K562 (cell line): ENCODE measurements at regions not wholly inside any gene's neighbourhood (a gene's known extent, or its start where the extent isn't known, plus 50 kb on each side); places are given as distances from the start of the nearest gene placed in this dataset.

Source experiments
- ATAC-seq: fragments of 200-7000 bp; cut with Tn5 transposase; 3 replicates; pipeline ENCODE4 v1.9.1; 2020; ENCODE audit warnings: moderate library complexity
- BruUV-seq: library from RNA; stranded (reverse); fragments of 400-500 nt; replicated peaks from 2 replicates; lab custom pipeline; 2021; lab: Mats Ljungman, UMichigan
- CTCF ChIA-PET: fragments of 300-600 bp; formaldehyde crosslinking; extraction: SDS; loops from one replicate; lab custom pipeline; 2021; ENCODE audit warnings: low intra/inter-chr PET ratio; lab: Yijun Ruan, JAX
- POLR2A ChIA-PET: fragments of 300-600, 350-650 bp; sonication (Branson Sonifier 250); formaldehyde crosslinking; extraction: SDS; loops from one replicate; lab custom pipeline; 2021; ENCODE audit warnings: antibody characterized with exemption, inconsistent platforms; lab: Yijun Ruan, JAX
- DNase-seq, 4 experiments: peaks; one replicate each; pipeline versions ENCODE4 v3.0.0 to v3.0.0-alpha.2; 2011 to 2018; ENCODE audit warnings: low spot score in 3 of 4, mixed read lengths in 3 of 4; ENCODE audit errors: extremely low read depth in 1 of 4
- FAIRE-seq: peaks from 2 replicates; lab custom pipeline; 2011; peaks lifted over from hg19 to GRCh38; lab: Jason Lieb, UNC
- H2AFZ ChIP-seq: 2 replicates; pipeline ENCODE4 v1.6.0; 2011; ENCODE audit warnings: low read depth, low read length, control low read depth, inconsistent platforms
- H3K27ac ChIP-seq: fragments of 200-600 bp; 3 replicates; pipeline ENCODE4 v1.8.0; 2011; ENCODE audit warnings: low read depth, mild to moderate bottlenecking, control low read depth, inconsistent platforms, low read length, moderate library complexity, mixed read lengths; ENCODE audit errors: extremely low read depth
- H3K27me3 ChIP-seq, 2 experiments: fragments of 300-600 bp in 1 of 2; 2 replicates in 1 of 2; 3 replicates in 1 of 2; pipeline versions ENCODE4 v1.6.0 to v1.8.0; 2011; ENCODE audit warnings: inconsistent platforms in 2 of 2, low read length in 2 of 2, mild to moderate bottlenecking in 1 of 2, mixed read lengths in 1 of 2, moderate library complexity in 1 of 2; ENCODE audit not compliant: control insufficient read depth in 2 of 2, insufficient read depth in 2 of 2
- H3K36me3 ChIP-seq: fragments of 300-600 bp; 3 replicates; pipeline ENCODE4 v1.8.0; 2011; ENCODE audit warnings: mild to moderate bottlenecking, low read length, inconsistent platforms; ENCODE audit not compliant: control insufficient read depth, insufficient read depth
- H3K4me1 ChIP-seq, 2 experiments: fragments of 200-600 bp in 1 of 2; replicated peaks in 1 of 2; 2 replicates in 1 of 2; 3 replicates in 1 of 2; pipeline versions ENCODE4 v1.5.1 to v1.8.0; 2011; ENCODE audit warnings: inconsistent platforms in 2 of 2, low read length in 2 of 2, mild to moderate bottlenecking in 1 of 2, mixed read lengths in 1 of 2, moderate library complexity in 1 of 2; ENCODE audit not compliant: control insufficient read depth in 2 of 2, insufficient read depth in 2 of 2
- H3K4me2 ChIP-seq: 2 replicates; pipeline ENCODE4 v1.6.1; 2011; ENCODE audit warnings: low read length, control low read depth, inconsistent platforms, mixed read lengths; ENCODE audit not compliant: insufficient read depth
- H3K4me3 ChIP-seq: fragments of 200-600 bp; sonication (generic), shearing (Covaris generic); 2 replicates; pipeline ENCODE4 v1.5.1; 2016; ENCODE audit warnings: control low read depth, inconsistent platforms
- H3K79me2 ChIP-seq: fragments of 200-600 bp; 3 replicates; pipeline ENCODE4 v1.8.0; 2011; ENCODE audit warnings: low read length, inconsistent platforms; ENCODE audit not compliant: control insufficient read depth, insufficient read depth
- H3K9ac ChIP-seq, 2 experiments: 2 replicates each; pipeline versions ENCODE4 v1.6.0 to v1.6.1; 2011; ENCODE audit warnings: low read depth in 2 of 2, low read length in 2 of 2, control low read depth in 1 of 2, inconsistent platforms in 1 of 2, mild to moderate bottlenecking in 1 of 2, mixed read lengths in 1 of 2; ENCODE audit not compliant: insufficient read depth in 1 of 2
- H3K9me1 ChIP-seq: one replicate; pipeline ENCODE4 v1.6.0; 2011; ENCODE audit warnings: inconsistent platforms, mild to moderate bottlenecking, low read length, moderate library complexity; ENCODE audit not compliant: control insufficient read depth, insufficient read depth
- H3K9me3 ChIP-seq: replicated peaks from 2 replicates; pipeline ENCODE4 v1.5.1; 2011; ENCODE audit warnings: low read depth, low read length, inconsistent platforms; ENCODE audit not compliant: control insufficient read depth, insufficient read depth
- H4K20me1 ChIP-seq: replicated peaks from 2 replicates; pipeline ENCODE4 v1.6.1; 2011; ENCODE audit warnings: low read length, inconsistent platforms, mixed read lengths; ENCODE audit not compliant: control insufficient read depth, insufficient read depth
- AFF4 ChIP-seq: sonication (generic); formaldehyde crosslinking; IDR thresholded peaks from 2 replicates; pipeline ENCODE4 v1.8.0; 2023; ENCODE audit warnings: mild to moderate bottlenecking, missing genetic modification reagents
- BRF2 ChIP-seq: IDR thresholded peaks from 3 replicates; pipeline ENCODE4 v1.6.1; 2011; ENCODE audit warnings: borderline replicate concordance, mild to moderate bottlenecking; ENCODE audit not compliant: insufficient read length, insufficient read depth
- ETS1 ChIP-seq: conservative IDR thresholded peaks from 2 replicates; pipeline ENCODE4 v1.6.1; 2011; ENCODE audit warnings: low read depth, mild to moderate bottlenecking, low read length; ENCODE audit not compliant: control insufficient read depth
- HDAC6 ChIP-seq: IDR thresholded peaks from 2 replicates; pipeline ENCODE4 v1.6.1; 2012; ENCODE audit warnings: low read depth, mild to moderate bottlenecking, control low read depth, inconsistent platforms, low read length, moderate library complexity
- MXI1 ChIP-seq: IDR thresholded peaks from 2 replicates; pipeline ENCODE4 v1.6.1; 2011; ENCODE audit warnings: low read depth, mild to moderate bottlenecking, improper control_type of control experiment, low read length
- NR3C1 ChIP-seq: sonication (generic); formaldehyde crosslinking; IDR thresholded peaks from 2 replicates; pipeline ENCODE4 v1.8.1; 2022; ENCODE audit warnings: missing genetic modification reagents
- POLR2AphosphoS5 ChIP-seq: IDR thresholded peaks from 2 replicates; pipeline ENCODE4 v1.6.1; 2011; ENCODE audit warnings: mild to moderate bottlenecking, low read depth, low read length, moderate library complexity; ENCODE audit not compliant: control insufficient read depth, insufficient read depth
- RAD51 ChIP-seq: fragments of 450-650 bp; IDR thresholded peaks from 2 replicates; pipeline ENCODE4 v1.7.1; 2016; ENCODE audit warnings: low read depth, mild to moderate bottlenecking, borderline replicate concordance
- SMC3 ChIP-seq: conservative IDR thresholded peaks from 2 replicates; pipeline ENCODE4 v1.6.1; 2011; ENCODE audit warnings: low read depth, low read length, improper control_type of control experiment; ENCODE audit not compliant: insufficient read depth
- TCFL5 ChIP-seq: fragments of 250-450 bp; sonication (Bioruptor Pico); conservative IDR thresholded peaks from 2 replicates; pipeline ENCODE4 v1.6.1; 2021; ENCODE audit warnings: mild to moderate bottlenecking, moderate library complexity, matching md5 sums
- ZNF436 ChIP-seq: fragments of 250-450, 450-650 bp; sonication (Bioruptor Pico); formaldehyde crosslinking; IDR thresholded peaks from 2 replicates; pipeline ENCODE4 v1.7.0; 2020; ENCODE audit warnings: mild to moderate bottlenecking
- ZNF449 ChIP-seq: fragments of 250-450 bp; sonication (Bioruptor Pico); IDR thresholded peaks from 2 replicates; pipeline ENCODE4 v1.8.0; 2022; ENCODE audit warnings: moderate library complexity, mild to moderate bottlenecking, inconsistent platforms
- ZNF740 ChIP-seq, 3 experiments: fragments of 200-800 bp in 1 of 3; sonication (Bioruptor generic) in 1 of 3; sonication (generic) in 1 of 3; formaldehyde crosslinking in 1 of 3; IDR thresholded peaks; 2 replicates each; pipeline versions ENCODE4 v1.6.1 to v1.8.0; 2016 to 2022; ENCODE audit warnings: mild to moderate bottlenecking in 2 of 3, missing compliant biosample characterization in 2 of 3, missing genetic modification characterization in 2 of 3, missing genetic modification reagents in 1 of 3
- WGBS: fragments of 100-300 bp; shearing (Covaris generic); methylation state at CpG from one replicate; pipeline ENCODE4 v1.1.6; 2016; ENCODE audit warnings: low coverage, mixed read lengths; ENCODE audit not compliant: insufficient coverage; ENCODE audit errors: missing lambda C conversion rate; 5-methylcytosine and 5-hydroxymethylcytosine counted together
- in situ Hi-C: fragments of 300-500 bp; cut with MboI; formaldehyde crosslinking; loops from 4 replicates; pipeline ENCODE4 v1.15.0; 2018; ENCODE audit warnings: inconsistent platforms, mixed read lengths
- intact Hi-C: fragments of 100-400 bp; cut with micrococcal nuclease; formaldehyde crosslinking; loops from 2 replicates; pipeline ENCODE4 v1.14.2; 2022

- Histone ChIP-seq H3K27me3 (peaks cover 0 to 9% of the 10 kb centered on the region in 2 experiments; a peak in 1 of 5 replicates), H3K27ac (no peak overlapping the region), H3K4me3 (no peak overlapping the region), H3K9ac (no peak overlapping the region), H3K79me2 (no peaks in the 10 kb centered on the region), H3K9me3 (no peaks in the 10 kb centered on the region), H2AFZ (no peak overlapping the region), H3K4me2 (no peak overlapping the region), H3K4me1 (no peaks in the 10 kb centered on the region), H3K9me1 (no peaks in the 10 kb centered on the region), H3K36me3 (no peaks in the 10 kb centered on the region), H4K20me1 (no peaks in the 10 kb centered on the region)
- FAIRE-seq (no peak), ATAC-seq (no peak), DNase-seq (no peak)
- no TSS peak for BruUV-seq
- in situ Hi-C loops (no loop called here), intact Hi-C loops (no loop called here)
- ChIA-PET POLR2A (no interaction called here), CTCF (no interaction called here)
- WGBS, result under 1% methylated on average over 9 of the region's 9 CpGs
- TF ChIP-seq ZNF449 (CRISPR knock-in tag) (no peak), NR3C1 (CRISPR knock-in tag) (no peak), RAD51 (no peak), HDAC6 (no peak), POLR2AphosphoS5 (no peak), ZNF740 (CRISPR knock-in tag; IDR thresholded peaks at IDR 0.05) (no peak), ZNF740 (tag; IDR thresholded peaks at IDR 0.05) (no peak), AFF4 (CRISPR knock-in tag) (no peak), MXI1 (no peak), BRF2 (no peak), ZNF436 (CRISPR knock-in tag) (no peak), SMC3 (no peak), TCFL5 (CRISPR knock-in tag) (no peak), ETS1 (no peak)
Observed at GRCh38 chr2:238714038-238714528, 133.8 kb upstream of the TWIST2 start.
